ENCODE measurements at regions not wholly inside any gene's neighbourhood (a gene's known extent, or its start where the extent isn't known, plus 50 kb on each side); places are given as distances from the start of the nearest gene placed in this dataset.
"Not testable (repeated sequence)": the region's sequence is repeated elsewhere in the genome, so short reads cannot be mapped to it uniquely, and the experiment has no call there.

GRCh38 chr14:105635560-105635959 is 109.2 kb downstream of the TMEM121 start:
- no peak for DNase-seq (ENCODE audit: low read depth)
- no peak overlapping the region for H3K4me3 ChIP-seq (ENCODE audit: low read depth, low read length)
- TF ChIP-seq CTCF (IDR thresholded peaks at IDR 0.05; ENCODE audit: insufficient read depth, low read length), result no peak

DNA sequence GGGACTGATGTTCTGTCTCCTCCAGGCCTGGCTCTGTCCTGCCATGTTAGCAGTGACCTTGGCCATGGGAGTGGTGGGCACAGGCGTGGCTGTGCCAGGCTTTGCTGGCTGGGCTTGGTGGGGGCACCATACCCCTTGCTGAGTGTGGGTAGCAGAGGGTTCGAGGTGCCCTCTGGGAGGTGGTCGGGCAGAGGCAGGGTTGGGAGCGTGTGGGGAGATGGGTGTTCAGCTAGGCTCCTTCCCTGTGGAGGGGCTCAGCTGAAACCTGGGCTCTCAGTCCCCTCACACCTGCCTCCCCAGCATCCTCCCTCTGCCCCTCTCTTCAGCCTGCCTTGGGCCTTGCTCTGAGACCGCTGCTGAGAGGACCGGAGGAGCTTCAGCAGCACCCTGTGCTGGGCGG is 109.6 kb downstream of the TMEM121 start:
- H3K4me3 ChIP-seq (ENCODE audit: low read depth, low read length); DNase-seq (ENCODE audit: low read depth): not testable (repeated sequence)

GRCh38 chr14:105636935-105637334 is 110.6 kb downstream of the TMEM121 start:
- DNase-seq (ENCODE audit: low read depth), result no peak
- no peak overlapping the region for H3K4me3 ChIP-seq (ENCODE audit: low read depth, low read length)
- TF ChIP-seq CTCF (IDR thresholded peaks at IDR 0.05; ENCODE audit: insufficient read depth, low read length), result no peak

GRCh38 chr14:105637345-105637744 is 111.0 kb downstream of the TMEM121 start:
- DNase-seq (ENCODE audit: low read depth); H3K4me3 ChIP-seq (ENCODE audit: low read depth, low read length): not testable (repeated sequence)

- not testable (repeated sequence) for H3K4me3 ChIP-seq (ENCODE audit: low read depth, low read length); DNase-seq (ENCODE audit: low read depth)
Measured at GRCh38 chr14:105639969-105640931, 113.9 kb downstream of the TMEM121 start.

DNA sequence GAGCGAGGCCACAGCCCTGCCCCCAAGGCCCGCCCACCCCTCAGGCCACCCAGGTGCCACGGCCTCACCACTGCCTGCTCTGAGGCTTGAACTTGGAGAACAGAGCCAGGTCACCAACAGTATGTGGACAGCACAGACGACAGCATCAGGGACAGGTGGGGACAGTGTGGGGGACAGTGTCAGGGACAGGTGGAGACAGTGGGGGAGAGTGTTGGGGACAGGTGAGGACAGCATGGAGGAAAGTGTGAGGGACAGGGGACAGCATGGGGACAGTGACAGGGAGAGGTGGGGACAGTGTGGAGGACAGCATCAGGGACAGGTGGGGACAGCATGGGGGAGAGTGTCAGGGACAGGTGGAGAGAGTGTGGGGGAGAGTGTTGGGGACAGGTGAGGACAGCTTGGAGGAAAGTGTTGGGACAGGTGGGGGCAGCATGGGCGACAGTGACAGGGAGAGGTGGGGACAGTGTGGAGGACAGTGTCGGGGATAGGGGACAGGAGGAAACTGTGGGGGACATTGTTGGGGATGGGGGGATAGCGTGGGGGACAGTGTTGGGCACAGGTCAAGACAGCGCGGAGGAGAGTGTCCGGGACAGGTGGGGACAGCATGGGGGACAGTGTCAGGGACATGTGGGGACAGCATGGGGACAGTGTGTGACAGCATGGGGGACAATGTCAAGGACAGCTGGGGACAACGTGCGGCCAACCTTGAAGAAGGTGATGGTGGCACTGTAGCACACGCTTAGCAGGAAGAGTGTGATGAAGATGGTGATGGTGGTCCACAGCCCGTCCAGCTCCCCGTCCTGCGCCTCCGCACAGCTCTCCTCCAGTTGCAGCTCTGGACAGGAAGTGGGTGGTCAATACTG is 114.9 kb downstream of the TMEM121 start:
- no peak overlapping the region for H3K4me3 ChIP-seq (ENCODE audit: low read depth, low read length)
- TF ChIP-seq CTCF (IDR thresholded peaks at IDR 0.05; ENCODE audit: insufficient read depth, low read length), result no peak
- no peak for DNase-seq (ENCODE audit: low read depth)

DNA sequence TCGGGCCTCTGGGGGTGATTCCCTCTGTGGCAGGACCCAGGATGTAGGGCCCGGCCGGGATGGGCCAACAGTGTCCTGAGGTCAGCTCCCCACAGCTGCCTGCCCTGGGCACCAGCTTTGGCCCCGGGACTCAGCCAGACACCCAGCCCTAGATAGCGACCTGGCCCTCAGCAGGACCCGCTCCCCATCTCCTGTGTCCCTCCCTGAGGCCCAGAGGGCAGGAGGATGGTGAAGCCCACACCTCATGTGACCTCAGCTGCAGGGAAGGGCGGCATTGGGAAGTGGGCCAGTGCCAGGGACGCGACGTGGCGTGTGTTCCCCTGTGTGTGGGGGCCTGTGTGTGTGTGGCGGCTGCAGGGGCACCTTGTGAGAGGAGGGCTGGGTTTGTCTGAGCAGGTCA is 115.6 kb downstream of the TMEM121 start:
- DNase-seq (ENCODE audit: low read depth); H3K4me3 ChIP-seq (ENCODE audit: low read depth, low read length): not testable (repeated sequence)

DNA sequence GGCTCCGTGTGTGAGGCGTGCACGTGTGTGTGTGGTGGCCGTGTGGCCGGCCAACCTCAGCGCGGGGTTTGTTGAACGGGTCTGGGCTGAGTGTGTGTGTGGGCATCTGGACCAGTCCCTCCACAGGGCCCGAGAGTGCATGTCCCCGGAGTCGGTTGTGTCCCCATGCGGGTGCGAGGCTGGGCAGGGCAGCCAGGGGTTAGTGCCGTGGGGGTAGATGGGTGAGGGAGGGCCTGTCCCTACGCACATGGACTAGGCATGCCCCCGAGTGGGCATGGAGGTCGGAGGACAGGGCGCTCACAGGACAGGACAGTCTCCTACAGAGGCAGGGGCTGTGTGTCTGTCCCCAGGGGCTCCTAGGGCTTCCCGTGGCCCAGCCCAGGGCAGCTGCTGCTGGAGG is 116.1 kb downstream of the TMEM121 start:
- H3K4me3 ChIP-seq (ENCODE audit: low read depth, low read length); DNase-seq (ENCODE audit: low read depth): not testable (repeated sequence)

- not testable (repeated sequence) for DNase-seq (ENCODE audit: low read depth); H3K4me3 ChIP-seq (ENCODE audit: low read depth, low read length)
Measured at GRCh38 chr14:105643406-105644052, 117.1 kb downstream of the TMEM121 start.

DNA sequence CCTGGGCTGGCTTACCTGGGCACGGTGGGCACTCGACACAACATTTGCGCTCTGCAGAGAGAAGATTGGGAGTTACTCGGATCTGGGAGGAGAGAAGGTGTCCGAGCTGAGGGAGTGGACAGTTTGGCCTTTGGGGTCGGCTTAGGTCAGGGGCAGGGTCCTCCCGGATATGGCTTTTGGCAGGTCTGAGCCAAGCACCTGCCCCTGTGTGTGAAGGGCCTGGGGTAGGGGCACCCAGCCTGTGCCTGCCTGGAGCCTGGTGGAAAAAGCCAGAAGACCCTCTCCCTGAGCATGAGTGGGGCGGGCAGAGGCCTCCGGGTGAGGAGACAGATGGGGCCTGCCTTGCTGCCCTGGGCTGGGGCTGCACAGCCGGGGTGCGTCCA is 117.7 kb downstream of the TMEM121 start:
- DNase-seq (ENCODE audit: low read depth); H3K4me3 ChIP-seq (ENCODE audit: low read depth, low read length): not testable (repeated sequence)

- DNase-seq (ENCODE audit: low read depth); H3K4me3 ChIP-seq (ENCODE audit: low read depth, low read length): not testable (repeated sequence)
Measured at GRCh38 chr14:105644457-105644856, 118.1 kb downstream of the TMEM121 start.

DNA sequence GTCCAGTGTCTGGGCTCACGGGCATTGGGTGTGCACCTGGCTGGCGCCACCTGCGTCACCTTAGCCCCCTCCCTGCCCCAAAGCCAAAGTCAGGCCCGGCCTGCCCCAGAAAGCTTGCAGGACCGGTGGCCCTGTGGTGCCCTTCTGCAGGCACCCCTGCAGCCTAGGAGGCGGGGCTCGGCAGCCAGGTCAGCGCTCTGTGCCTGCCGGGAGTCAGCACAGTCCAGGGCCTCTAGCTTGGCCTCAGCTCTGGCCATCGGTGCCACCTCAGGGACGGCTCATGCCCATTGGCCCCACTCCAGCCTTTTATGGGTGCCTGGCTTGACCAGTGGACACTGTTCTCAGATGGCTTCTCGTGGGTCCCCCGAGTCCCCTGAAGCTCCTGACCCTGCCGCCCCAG is 118.5 kb downstream of the TMEM121 start:
- H3K4me3 ChIP-seq (ENCODE audit: low read depth, low read length); DNase-seq (ENCODE audit: low read depth): not testable (repeated sequence)

- not testable (repeated sequence) for H3K4me3 ChIP-seq (ENCODE audit: low read depth, low read length); DNase-seq (ENCODE audit: low read depth)
Measured at GRCh38 chr14:105645389-105645788, 119.0 kb downstream of the TMEM121 start.
